ENCODE measurements at regions not wholly inside any gene's neighbourhood (a gene's known extent, or its start where the extent isn't known, plus 50 kb on each side); places are given as distances from the start of the nearest gene placed in this dataset.

GRCh38 chr1:115193046-115193828 is 103.9 kb upstream of the TSPAN2 start:
- TF ChIP-seq CTCF (conservative IDR thresholded peaks at IDR 0.05 in 1 of 2, IDR thresholded peaks at IDR 0.05 in 1 of 2; ENCODE audit: low read depth in 1 of 2, low read length in 2 of 2) (no peak), EZH2 (IDR thresholded peaks at IDR 0.05; ENCODE audit: low read length, missing control alignments) (no peak)

All from fibroblast of lung (primary cell).